ENCODE measurements at regions not wholly inside any gene's neighbourhood (a gene's known extent, or its start where the extent isn't known, plus 50 kb on each side); places are given as distances from the start of the nearest gene placed in this dataset.

DNA sequence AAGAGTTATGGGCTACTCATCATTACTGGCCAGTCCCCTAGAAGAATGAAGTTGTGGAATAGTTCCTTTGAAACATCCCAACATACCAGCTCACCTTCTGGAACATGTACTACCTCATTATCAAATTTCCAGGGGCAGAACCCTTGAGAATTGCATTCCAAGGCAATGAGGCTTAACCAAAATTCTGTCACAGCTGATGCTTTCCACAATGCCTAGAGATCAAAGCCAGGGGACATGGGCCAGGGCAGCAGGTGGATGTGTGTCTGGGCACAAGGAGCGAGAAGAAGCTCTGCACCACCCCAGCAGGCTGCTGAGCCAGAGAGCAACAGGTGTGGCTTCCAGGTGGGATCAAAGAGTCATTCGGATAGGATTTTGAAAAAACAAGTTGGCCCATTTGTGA, 362.1 kb downstream of the EFNB2 start:
- DNase-seq (ENCODE audit: low read depth), result no peak

GRCh38 chr13:106172176-106172905, 363.1 kb downstream of the EFNB2 start:
- DNase-seq (ENCODE audit: low read depth), result no peak

- DNase-seq (ENCODE audit: low read depth), result no peak
Measured at GRCh38 chr13:106163426-106163825, 372.0 kb downstream of the EFNB2 start.

DNA sequence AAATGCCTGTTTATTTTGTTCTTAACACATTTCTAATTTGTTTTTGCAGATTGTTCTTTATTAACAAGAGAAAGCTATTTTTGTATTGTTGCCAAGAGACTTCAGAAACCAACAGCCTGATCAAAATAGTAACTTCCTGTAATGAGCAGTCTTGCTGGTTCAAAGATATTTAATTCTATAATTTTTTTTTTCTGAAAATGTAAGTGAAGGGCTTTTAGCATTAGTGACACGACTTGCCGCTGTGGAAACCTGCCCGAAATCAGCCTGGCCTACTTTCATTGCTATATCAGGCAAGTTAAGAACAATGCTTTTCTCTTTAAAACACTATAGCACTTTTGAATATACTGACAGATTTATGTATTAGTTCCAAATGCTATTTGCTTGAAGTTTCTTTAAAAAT, 374.3 kb downstream of the EFNB2 start:
- no peak for DNase-seq (ENCODE audit: low read depth)

DNA sequence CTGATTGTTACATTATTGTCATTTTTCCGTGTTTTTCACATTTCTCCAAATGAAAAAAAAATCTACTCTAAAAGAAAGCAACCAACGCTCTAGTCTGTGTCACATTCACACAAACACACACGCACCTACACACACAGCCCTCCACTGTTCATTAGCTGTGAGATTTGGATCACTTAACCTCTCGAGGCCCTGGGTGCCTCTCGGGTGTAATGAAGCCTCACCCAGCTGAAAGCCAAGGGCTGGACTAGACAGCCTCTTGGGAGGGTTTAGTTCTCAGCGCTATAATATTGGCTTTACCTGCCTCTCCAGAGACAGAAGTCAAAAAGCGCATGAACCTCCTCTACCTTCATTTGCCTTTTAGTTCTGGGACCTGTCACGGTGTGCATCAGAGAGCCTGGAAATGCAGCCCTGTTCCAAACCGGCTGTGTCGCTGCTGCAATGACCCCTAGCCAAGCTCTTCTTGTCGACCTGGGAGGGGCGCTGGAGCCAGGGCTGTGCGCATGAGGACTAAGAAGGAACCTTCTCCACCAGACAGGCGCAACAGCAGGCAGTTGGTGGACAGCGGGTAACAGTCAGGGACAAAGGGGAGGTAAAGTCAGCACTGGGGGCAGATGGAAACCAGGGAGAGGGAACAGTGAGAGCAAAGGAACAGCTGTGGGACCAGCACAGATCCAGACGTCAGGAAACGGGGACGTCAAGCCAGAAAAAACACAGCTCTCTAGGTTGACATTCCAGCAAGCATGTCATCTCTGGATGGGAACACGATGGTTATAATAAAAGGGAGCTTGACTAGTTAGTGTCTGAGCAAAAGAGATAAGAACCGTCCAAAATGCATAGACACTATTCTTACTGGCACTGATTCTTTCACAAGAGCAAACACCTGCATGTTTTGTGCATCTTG, 375.9 kb downstream of the EFNB2 start:
- DNase-seq (ENCODE audit: low read depth), result no peak

DNA sequence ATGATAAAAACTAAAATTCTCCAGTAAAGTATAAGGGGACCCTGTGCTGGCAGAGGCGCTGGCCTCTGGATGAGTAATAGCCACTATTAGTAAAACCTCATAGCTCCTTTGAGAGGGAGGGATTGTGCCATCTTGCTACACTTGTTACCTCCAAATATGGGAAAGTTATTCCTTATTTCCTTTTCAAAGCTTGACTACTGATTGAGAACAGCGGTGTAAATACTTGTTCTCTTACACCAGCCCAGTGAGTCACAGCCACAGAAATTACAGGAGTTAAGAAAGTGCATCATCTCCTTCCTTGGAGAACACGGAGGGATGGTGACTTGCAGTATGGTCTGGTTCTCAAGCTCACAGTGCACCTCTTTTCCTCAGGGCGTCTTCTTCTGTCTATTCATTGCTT, 379.0 kb downstream of the EFNB2 start:
- DNase-seq (ENCODE audit: low read depth), result no peak

DNA sequence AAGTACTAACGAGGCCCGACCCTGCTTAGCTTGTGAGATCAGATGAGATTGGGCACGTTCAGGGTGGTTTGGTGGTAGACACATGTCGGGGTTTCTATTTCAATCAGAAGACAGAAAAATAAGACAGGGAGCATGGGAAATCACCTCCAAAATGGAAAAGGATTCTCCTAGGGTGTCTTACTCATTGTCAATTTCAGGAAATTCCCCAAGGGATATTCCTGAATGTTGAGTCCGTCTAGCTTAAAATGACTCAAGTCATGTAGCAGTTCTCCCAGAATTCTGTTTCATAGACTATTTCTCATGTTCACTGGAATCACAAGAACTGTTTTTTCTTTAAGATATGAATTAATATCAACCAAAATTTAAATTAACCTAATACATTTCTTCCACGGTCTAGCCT, 380.1 kb downstream of the EFNB2 start:
- DNase-seq (ENCODE audit: low read depth), result no peak

DNA sequence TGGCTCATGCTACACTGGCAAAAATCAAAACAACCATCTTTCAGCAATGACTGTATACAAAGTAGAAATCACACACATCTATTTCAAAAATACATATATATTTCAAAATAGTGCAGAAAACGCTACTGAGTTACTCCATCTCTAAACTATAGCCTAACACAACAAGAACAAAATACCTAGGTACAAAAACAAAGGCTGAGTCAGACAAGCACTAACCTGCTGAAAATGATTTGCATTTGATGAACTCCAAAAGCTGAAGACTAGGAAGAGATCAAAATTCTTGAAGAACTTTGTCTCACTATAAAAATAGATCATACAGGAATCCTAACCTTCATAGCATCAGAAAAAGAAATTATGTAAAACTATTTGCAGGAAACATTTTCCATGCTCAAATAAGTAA, 381.6 kb downstream of the EFNB2 start:
- DNase-seq (ENCODE audit: low read depth), result no peak

GRCh38 chr13:106153041-106153440, 382.4 kb downstream of the EFNB2 start:
- DNase-seq (ENCODE audit: low read depth), result no peak

DNA sequence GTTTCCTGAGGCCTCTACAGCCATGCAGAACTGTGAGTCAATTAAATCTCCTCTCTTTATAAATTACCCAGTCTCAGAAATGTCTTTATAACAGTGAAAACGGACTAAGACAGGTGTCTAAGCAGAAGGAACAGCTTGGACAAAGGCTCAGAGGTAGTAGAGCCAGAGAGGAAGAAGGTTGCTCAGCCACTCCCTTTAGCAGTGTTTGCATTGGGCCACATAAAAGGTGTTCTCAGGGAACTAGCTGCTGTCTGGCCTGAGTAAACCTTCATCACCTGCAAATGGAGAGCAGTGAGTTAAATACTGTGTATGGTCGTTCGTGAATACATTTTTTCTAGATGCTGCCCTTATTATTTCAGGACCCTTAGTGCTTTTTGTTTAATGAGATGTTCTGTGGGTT, 383.4 kb downstream of the EFNB2 start:
- no peak for DNase-seq (ENCODE audit: low read depth)

DNA sequence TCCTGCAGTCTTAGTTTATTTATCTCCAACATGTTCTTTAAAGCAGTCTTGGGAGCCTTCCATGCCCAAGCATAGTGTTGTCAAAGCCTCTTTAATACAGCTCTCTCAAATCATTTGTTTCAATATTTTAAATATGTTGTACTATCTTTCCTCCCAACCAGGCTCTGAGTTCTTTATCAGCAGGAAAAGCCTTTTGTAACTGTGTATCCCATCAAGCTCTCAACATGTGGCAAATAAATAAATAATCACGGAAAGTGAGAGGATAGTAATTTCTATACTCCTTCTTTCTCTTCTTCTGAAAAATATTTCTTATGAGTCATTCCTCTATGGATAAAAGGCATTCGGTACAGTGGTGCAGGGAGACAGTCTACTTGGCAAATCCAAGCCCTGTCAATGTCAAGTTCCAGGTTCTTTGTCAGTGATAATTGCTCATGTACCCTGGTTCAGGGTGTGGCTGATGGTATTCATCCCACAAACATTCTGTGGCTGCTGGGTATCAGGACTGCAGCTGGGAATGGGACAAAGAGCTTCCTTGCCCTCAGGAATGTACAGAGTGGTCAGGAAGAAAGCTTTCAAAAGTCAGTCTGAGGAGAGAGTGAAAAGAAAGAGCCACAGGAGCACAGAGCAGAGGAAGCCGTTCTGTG, 384.3 kb downstream of the EFNB2 start:
- DNase-seq (ENCODE audit: low read depth), result no peak

DNA sequence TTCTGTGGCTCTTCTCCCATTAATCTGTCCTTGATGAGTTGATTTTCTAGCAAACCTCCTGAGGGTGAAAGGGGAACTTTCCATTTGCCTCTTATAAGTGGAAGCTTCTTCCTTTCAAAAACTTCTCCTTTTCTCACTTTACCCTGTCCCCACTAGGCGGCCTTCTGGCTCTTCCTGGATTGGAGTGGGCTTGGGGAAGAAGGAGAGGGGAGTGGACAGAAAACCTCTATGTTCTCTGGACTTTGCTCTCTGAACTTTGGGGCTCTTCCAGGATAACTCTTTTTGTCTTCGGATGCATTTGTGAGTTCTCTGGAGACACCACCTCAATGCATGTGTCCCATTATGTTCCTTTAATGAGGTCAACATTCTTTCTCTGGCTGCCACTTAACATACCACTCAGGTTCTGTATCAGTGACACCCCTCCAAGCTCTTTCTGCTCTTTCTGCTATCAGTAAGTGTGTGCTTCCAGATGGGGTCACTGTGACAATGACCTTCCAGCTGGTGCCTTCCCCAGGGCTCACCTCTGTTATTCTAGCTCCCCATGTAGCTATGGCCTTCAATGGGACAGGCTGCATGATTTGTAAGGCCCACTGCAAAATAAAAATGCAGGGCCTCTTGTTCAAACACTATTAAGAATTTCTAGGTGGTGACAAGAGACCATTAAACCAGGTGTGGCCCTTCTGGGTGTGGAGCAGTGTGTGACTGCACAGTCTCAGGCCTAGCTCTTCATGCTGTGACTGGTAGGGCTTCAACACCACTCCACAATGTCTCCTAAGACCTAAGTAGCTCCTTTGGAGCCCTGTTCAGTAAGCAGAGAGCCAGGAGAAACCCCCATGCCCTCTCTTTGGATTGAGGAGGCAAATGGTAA, 389.2 kb downstream of the EFNB2 start:
- no peak for DNase-seq (ENCODE audit: low read depth)

- no peak for DNase-seq (ENCODE audit: low read depth)
Measured at GRCh38 chr13:106145070-106145469, 390.4 kb downstream of the EFNB2 start.

GRCh38 chr13:106143930-106144709, 391.3 kb downstream of the EFNB2 start:
- no peak for DNase-seq (ENCODE audit: low read depth)

DNA sequence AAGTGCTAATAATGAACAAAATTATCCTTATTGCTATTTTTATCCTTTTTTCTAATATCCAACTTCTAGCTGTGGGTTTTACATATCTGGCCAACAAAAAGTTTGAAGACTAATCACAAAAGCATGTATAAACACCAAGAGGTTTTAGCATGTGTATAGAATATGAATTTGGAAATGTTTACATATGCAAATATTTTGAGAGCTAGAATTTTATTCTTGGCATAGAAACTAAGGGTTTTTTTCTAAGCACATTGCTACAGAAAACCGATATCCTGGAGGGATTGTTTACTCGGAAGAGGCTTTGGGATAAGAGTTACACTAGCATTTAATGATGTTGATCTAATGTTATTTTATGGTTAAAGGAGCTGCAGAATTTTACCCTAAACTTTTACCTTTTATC, 392.1 kb downstream of the EFNB2 start:
- DNase-seq (ENCODE audit: low read depth), result no peak

DNA sequence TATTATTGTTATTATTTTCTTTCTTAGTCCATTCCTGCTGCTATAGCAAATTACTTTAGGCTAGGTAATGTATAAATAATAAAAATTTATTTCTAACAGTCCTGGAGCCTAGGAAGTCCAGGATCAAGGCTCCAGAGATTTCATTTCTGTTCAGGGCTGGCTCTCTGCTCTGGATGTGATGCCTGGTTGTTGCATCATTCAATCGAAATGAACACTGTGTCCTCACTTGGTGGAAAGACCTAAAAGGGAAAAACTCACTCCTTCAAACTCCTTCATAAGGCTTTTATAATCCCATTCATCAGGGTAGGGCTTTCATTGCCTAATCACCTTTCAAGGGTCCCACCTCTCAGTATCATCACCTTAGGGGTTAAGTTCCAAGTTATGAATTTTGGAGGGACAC, 395.0 kb downstream of the EFNB2 start:
- no peak for DNase-seq (ENCODE audit: low read depth)

DNA sequence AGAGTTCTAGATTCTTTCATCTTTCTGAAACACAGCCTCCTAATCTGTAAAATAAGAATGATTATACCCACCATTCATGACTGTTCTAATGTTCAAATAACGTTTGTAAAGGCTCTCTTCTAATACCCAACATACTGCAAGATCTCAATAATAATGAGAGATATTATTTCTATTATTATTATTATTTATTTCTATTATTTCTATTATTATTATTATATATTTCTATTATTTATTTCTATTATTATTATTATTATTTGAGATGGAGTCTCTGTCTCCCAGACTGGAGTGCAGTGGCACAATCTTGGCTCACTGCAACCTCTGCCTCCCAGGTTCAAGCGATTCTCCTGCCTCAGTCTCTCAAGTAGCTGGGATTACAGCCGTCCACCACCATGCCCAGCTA, 395.5 kb downstream of the EFNB2 start:
- DNase-seq (ENCODE audit: low read depth), result no peak

DNA sequence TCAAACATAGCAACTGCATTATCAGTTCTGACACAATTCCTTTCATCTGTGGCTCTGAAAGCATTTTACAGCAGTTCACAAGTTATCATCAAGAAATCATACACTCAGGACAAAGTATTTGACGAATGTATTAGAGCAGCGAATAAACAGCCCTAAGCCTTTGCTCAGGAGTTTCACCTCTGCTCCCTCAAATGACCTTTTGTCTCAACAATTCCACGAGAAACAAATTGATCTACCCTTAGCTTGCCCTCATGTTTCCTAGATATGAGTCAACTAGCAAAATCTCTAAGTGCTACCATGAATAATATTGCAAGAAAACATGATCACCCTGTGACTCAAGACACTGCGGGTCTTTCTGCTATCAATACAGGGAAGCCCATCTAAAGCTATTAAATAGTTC, 396.1 kb downstream of the EFNB2 start:
- DNase-seq (ENCODE audit: low read depth), result no peak

DNA sequence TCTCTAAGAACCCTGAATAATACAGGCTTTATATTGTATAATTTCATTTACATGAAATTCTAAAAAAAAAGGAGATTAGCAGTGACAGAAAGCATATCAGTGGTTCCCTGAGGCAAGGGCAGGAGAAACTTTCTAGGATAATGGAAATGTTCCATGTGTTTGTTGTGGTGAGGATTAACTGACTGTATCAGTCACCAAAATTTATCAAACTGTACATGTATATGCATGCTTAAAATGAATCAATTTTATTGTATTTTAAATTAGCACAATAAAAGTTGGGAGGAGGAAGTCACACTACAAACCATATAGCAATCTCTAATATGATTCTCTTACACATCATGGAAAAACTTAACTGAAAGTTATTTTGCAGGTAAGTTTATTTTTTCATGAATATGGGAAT, 396.8 kb downstream of the EFNB2 start:
- DNase-seq (ENCODE audit: low read depth), result no peak

DNA sequence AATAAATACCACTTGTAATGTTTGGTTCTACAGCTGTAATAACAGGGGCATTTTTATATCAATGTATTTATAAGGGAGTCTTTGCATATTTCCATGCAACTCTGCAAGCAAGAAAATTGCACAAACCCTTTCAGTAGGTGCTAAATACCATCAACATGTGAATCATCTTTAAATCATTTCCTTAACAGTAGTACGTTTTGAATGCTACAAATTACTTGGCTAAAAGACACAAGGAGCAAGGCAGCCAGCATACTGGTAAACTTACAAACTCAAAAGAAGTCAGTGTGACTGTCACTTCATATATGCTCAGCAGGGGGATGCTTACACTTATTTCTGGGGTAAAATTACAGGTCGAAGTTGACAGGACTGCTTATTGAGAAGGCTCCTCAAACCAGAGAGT, 402.4 kb downstream of the EFNB2 start:
- DNase-seq (ENCODE audit: low read depth), result no peak

GRCh38 chr13:106132216-106132615, 403.2 kb downstream of the EFNB2 start:
- no peak for DNase-seq (ENCODE audit: low read depth)

Measured in stimulated activated CD8-positive, alpha-beta memory T cell treated with anti-CD3 and anti-CD28 coated beads, Interleukin-12 subunit alpha, Interleukin-12 subunit beta, amount 100 ng/mL, for 4 hours (primary cell).